Mammary epithelial cell (primary cell): ENCODE measurements at regions not wholly inside any gene's neighbourhood (a gene's known extent, or its start where the extent isn't known, plus 50 kb on each side); places are given as distances from the start of the nearest gene placed in this dataset.

Experiments
- EZH2 ChIP-seq: IDR thresholded peaks from 2 replicates; pipeline ENCODE4 v1.6.1; 2012; ENCODE audit warnings: low read length, inconsistent platforms, borderline replicate concordance
- TF ChIP-seq, protein P1 (sequence below), 2 donors: IDR thresholded peaks in 1 of 2; conservative IDR thresholded peaks in 1 of 2; 2 replicates each; pipeline ENCODE4 v1.5.1; 2011 to 2012; ENCODE audit warnings: inconsistent platforms in 2 of 2, low read length in 2 of 2, mild to moderate bottlenecking in 2 of 2, control low read depth in 1 of 2, low read depth in 1 of 2; ENCODE audit not compliant: insufficient read depth in 1 of 2; ENCODE audit errors: extremely low read depth in 1 of 2

GRCh38 chr10:83881661-83882060, 257.6 kb upstream of the GHITM start:
- TF ChIP-seq, protein P1, sequence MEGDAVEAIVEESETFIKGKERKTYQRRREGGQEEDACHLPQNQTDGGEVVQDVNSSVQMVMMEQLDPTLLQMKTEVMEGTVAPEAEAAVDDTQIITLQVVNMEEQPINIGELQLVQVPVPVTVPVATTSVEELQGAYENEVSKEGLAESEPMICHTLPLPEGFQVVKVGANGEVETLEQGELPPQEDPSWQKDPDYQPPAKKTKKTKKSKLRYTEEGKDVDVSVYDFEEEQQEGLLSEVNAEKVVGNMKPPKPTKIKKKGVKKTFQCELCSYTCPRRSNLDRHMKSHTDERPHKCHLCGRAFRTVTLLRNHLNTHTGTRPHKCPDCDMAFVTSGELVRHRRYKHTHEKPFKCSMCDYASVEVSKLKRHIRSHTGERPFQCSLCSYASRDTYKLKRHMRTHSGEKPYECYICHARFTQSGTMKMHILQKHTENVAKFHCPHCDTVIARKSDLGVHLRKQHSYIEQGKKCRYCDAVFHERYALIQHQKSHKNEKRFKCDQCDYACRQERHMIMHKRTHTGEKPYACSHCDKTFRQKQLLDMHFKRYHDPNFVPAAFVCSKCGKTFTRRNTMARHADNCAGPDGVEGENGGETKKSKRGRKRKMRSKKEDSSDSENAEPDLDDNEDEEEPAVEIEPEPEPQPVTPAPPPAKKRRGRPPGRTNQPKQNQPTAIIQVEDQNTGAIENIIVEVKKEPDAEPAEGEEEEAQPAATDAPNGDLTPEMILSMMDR (conservative IDR thresholded peaks at IDR 0.05 in 1 of 2, IDR thresholded peaks at IDR 0.05 in 1 of 2; ENCODE audit: extremely low read depth in 1 of 2, insufficient read depth in 1 of 2, low read depth in 1 of 2, low read length in 2 of 2) = no peak
- TF ChIP-seq EZH2 = no peak
